ENCODE measurements at regions not wholly inside any gene's neighbourhood (a gene's known extent, or its start where the extent isn't known, plus 50 kb on each side); places are given as distances from the start of the nearest gene placed in this dataset.

DNA sequence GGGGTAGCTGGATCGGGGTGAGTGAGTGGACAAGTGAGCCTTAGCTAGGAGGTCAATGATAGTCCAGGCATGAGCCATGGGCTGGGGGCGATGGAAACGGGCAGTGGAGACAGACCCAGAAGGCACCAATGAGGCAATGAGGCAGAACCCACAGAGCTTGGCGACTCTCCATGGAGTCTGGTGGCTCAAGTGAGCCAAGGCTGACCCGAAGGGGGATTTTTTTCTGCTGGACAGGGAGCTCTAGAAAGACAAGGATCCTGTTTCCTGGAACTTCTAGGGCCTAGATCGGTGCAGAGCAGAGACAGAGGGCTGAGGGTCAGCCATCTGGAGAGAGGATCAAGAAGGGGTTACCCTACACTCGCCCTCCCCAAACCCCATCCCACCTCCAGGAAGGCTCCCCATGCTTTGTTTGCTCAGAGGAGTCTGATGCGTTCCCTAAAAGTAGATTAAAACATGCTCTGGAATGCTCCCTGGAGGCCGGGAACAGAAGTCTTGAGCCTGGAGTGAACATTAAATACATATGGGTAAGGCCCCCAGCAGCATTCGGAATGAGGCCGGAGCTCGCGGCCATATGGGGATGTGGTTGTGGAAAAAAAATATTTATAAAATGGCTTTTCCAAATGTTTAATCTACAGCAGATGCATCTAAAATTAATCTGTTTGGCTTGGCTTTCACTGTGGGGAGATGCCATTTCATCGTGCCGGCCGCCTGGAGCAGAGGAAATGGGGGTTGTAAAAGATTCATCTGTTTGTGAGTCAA, 237.8 kb upstream of the PMEPA1 start:
- Histone ChIP-seq H3K36me3 (ENCODE audit: control insufficient read depth in 4 of 4, insufficient read depth in 4 of 4, low read length in 3 of 4) (no peaks in the 10 kb centered on the region), H3K4me1 (ENCODE audit: control extremely low read depth in 1 of 4, control insufficient read depth in 4 of 4, insufficient read depth in 4 of 4, low read length in 3 of 4) (no peaks in the 10 kb centered on the region), H3K27ac (ENCODE audit: insufficient read depth in 1 of 2, low read depth in 1 of 2, low read length in 2 of 2, poor library complexity in 1 of 2, severe bottlenecking in 2 of 2) (no peak overlapping the region), H3K9me3 (ENCODE audit: control extremely low read depth in 1 of 5, control insufficient read depth in 4 of 5, insufficient read depth in 2 of 5, low read depth in 1 of 5, low read length in 4 of 5) (peaks cover 0 to 4% (median 0%) of the 10 kb centered on the region in 5 experiments), H3K4me3 (ENCODE audit: control insufficient read depth in 1 of 7, extremely low read depth in 1 of 7, insufficient read depth in 4 of 7, low read depth in 2 of 7, low read length in 6 of 7) (no peak overlapping the region), H3K27me3 (replicated peaks in 2 of 5; ENCODE audit: control insufficient read depth in 4 of 5, insufficient read depth in 5 of 5, low read length in 4 of 5) (peaks cover 0 to under 1% (median 0%) of the 10 kb centered on the region in 5 experiments)
- ChIA-PET CTCF (no interaction called here), POLR2A (no interaction called here)
- WGBS (ENCODE audit: insufficient coverage) = 94% methylated on average over 10 of the region's 16 CpGs
- no peak for DNase-seq

DNA sequence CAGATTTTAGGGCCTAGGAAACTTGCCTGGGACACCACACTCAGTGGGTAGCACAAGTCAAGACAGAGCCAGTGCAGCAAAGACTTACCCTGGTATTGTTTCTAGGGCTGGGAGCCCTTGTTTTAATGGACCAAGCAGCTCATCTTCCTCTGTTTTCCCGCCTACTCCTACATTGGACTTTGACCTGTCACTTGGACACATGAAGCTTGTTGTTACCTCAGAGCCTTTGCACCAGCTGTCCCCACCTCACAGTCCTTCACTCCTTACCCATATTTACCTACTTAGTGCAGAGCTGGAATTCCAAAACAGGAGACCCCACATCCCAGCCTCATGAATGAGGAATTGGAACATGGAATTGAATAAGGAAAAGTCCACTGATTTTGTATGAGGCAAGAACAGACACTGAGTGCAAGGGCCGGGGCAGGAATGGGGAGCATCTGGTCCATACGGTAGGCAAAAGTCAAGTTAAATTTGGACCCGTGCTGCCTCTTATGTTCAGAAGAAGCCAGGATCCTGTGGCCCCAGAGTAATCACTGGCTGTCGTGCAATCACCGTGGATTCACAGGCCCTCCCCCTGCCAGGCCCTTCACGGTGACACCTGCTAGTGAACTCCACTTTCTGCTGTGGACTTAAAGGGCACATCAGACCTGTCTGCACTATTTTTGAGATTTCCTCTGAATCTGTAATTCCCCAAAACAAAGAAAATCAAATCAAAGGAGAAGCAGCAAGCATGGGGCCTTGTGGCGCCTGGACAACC, 236.9 kb upstream of the PMEPA1 start:
- no peak for DNase-seq
- POLR2A ChIA-PET = no interaction called here
- H3K36me3 ChIP-seq (ENCODE audit: control insufficient read depth in 4 of 4, insufficient read depth in 4 of 4, low read length in 3 of 4) = no peaks in the 10 kb centered on the region
- no peak overlapping the region for H3K27ac ChIP-seq (ENCODE audit: insufficient read depth in 1 of 2, low read depth in 1 of 2, low read length in 2 of 2, poor library complexity in 1 of 2, severe bottlenecking in 2 of 2)
- no peaks in the 10 kb centered on the region for H3K4me1 ChIP-seq (ENCODE audit: control extremely low read depth in 1 of 4, control insufficient read depth in 4 of 4, insufficient read depth in 4 of 4, low read length in 3 of 4)
- H3K9me3 ChIP-seq (ENCODE audit: control extremely low read depth in 1 of 5, control insufficient read depth in 4 of 5, insufficient read depth in 2 of 5, low read depth in 1 of 5, low read length in 4 of 5) = peaks cover 0 to 4% (median 0%) of the 10 kb centered on the region in 5 experiments
- CTCF ChIA-PET = interaction anchor here (0.5 kb wide), 1 partner anchor 261 kb away, joined by 3 read pairs; no protein-coding TSS in a partner anchor
- WGBS (ENCODE audit: insufficient coverage) = 97% methylated on average over 8 of the region's 8 CpGs
- no peak overlapping the region for H3K4me3 ChIP-seq (ENCODE audit: control insufficient read depth in 1 of 7, extremely low read depth in 1 of 7, insufficient read depth in 4 of 7, low read depth in 2 of 7, low read length in 6 of 7)
- peaks cover 0 to 2% (median 0%) of the 10 kb centered on the region in 5 experiments for H3K27me3 ChIP-seq (replicated peaks in 2 of 5; ENCODE audit: control insufficient read depth in 4 of 5, insufficient read depth in 5 of 5, low read length in 4 of 5)

DNA sequence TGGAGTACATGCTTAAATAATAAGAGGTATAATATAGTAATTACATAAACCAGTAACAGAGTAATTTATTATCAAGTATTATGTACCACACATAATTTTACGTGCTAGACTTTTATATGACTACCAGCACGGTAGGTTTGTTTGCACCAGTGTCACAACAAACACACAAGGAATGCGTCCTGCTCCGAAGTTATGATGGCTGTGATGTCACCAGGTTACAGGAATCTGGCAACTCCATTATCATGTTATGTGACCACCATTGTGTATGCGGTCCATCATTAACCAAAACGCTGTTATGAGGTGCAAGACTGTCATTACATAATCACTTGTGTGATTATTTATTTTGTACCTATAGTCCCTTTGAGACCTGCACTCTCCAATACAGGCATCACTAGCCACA, 235.2 kb upstream of the PMEPA1 start:
- Histone ChIP-seq H3K27me3 (replicated peaks in 2 of 5; ENCODE audit: control insufficient read depth in 4 of 5, insufficient read depth in 5 of 5, low read length in 4 of 5) (peaks cover 0 to 2% (median 0%) of the 10 kb centered on the region in 5 experiments), H3K4me1 (ENCODE audit: control extremely low read depth in 1 of 4, control insufficient read depth in 4 of 4, insufficient read depth in 4 of 4, low read length in 3 of 4) (no peaks in the 10 kb centered on the region), H3K36me3 (ENCODE audit: control insufficient read depth in 4 of 4, insufficient read depth in 4 of 4, low read length in 3 of 4) (no peaks in the 10 kb centered on the region), H3K9me3 (ENCODE audit: control extremely low read depth in 1 of 5, control insufficient read depth in 4 of 5, insufficient read depth in 2 of 5, low read depth in 1 of 5, low read length in 4 of 5) (peaks cover 0 to 4% (median 0%) of the 10 kb centered on the region in 5 experiments), H3K4me3 (ENCODE audit: control insufficient read depth in 1 of 7, extremely low read depth in 1 of 7, insufficient read depth in 4 of 7, low read depth in 2 of 7, low read length in 6 of 7) (no peak overlapping the region), H3K27ac (ENCODE audit: insufficient read depth in 1 of 2, low read depth in 1 of 2, low read length in 2 of 2, poor library complexity in 1 of 2, severe bottlenecking in 2 of 2) (no peak overlapping the region)
- ChIA-PET CTCF (interaction anchor here (0.6 kb wide), 1 partner anchor 38 kb away, joined by 4 read pairs; no protein-coding TSS in a partner anchor), POLR2A (no interaction called here)
- WGBS (ENCODE audit: insufficient coverage) = 100% methylated on average over 5 of the region's 6 CpGs
- DNase-seq = no peak

DNA sequence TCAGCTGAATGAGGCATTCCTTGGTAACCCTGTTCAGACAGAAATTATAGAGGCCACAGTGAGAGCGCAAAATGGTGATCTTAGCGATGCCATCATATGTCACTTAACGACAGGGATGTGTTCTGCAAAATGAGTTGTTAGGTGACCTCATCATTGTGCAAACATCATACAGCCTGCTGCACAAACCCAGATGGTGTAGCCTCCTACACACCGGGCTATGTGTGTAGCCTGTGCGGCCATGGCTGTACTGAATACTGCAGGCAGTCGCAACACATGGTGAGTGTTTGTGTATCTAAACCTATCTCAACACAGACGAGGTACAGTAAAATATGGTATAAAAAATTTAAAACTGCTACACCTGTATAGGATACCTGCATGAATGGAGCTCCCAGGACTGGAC, 234.1 kb upstream of the PMEPA1 start:
- no peak for DNase-seq
- H3K27me3 ChIP-seq (replicated peaks in 2 of 5; ENCODE audit: control insufficient read depth in 4 of 5, insufficient read depth in 5 of 5, low read length in 4 of 5) = peaks cover 0 to 2% (median 0%) of the 10 kb centered on the region in 5 experiments
- H3K36me3 ChIP-seq (ENCODE audit: control insufficient read depth in 4 of 4, insufficient read depth in 4 of 4, low read length in 3 of 4) = no peaks in the 10 kb centered on the region
- ChIA-PET POLR2A (interaction anchor here (0.5 kb wide), 1 partner anchor 1896 kb away, joined by 4 read pairs; no protein-coding TSS in a partner anchor), CTCF (no interaction called here)
- no peak overlapping the region for H3K4me3 ChIP-seq (ENCODE audit: control insufficient read depth in 1 of 7, extremely low read depth in 1 of 7, insufficient read depth in 4 of 7, low read depth in 2 of 7, low read length in 6 of 7)
- 93% methylated on average over 3 of the region's 7 CpGs for whole genome bisulfite sequencing (ENCODE audit: insufficient coverage)
- no peaks in the 10 kb centered on the region for H3K4me1 ChIP-seq (ENCODE audit: control extremely low read depth in 1 of 4, control insufficient read depth in 4 of 4, insufficient read depth in 4 of 4, low read length in 3 of 4)
- H3K9me3 ChIP-seq (ENCODE audit: control extremely low read depth in 1 of 5, control insufficient read depth in 4 of 5, insufficient read depth in 2 of 5, low read depth in 1 of 5, low read length in 4 of 5) = peaks cover 0 to 4% (median 0%) of the 10 kb centered on the region in 5 experiments
- no peak overlapping the region for H3K27ac ChIP-seq (ENCODE audit: insufficient read depth in 1 of 2, low read depth in 1 of 2, low read length in 2 of 2, poor library complexity in 1 of 2, severe bottlenecking in 2 of 2)

- Histone ChIP-seq H3K4me3 (ENCODE audit: control insufficient read depth in 1 of 7, extremely low read depth in 1 of 7, insufficient read depth in 4 of 7, low read depth in 2 of 7, low read length in 6 of 7) (no peak overlapping the region), H3K4me1 (ENCODE audit: control extremely low read depth in 1 of 4, control insufficient read depth in 4 of 4, insufficient read depth in 4 of 4, low read length in 3 of 4) (no peaks in the 10 kb centered on the region), H3K27ac (ENCODE audit: insufficient read depth in 1 of 2, low read depth in 1 of 2, low read length in 2 of 2, poor library complexity in 1 of 2, severe bottlenecking in 2 of 2) (no peak overlapping the region), H3K27me3 (replicated peaks in 2 of 5; ENCODE audit: control insufficient read depth in 4 of 5, insufficient read depth in 5 of 5, low read length in 4 of 5) (peaks cover 0 to 2% (median 0%) of the 10 kb centered on the region in 5 experiments), H3K36me3 (ENCODE audit: control insufficient read depth in 4 of 4, insufficient read depth in 4 of 4, low read length in 3 of 4) (no peaks in the 10 kb centered on the region), H3K9me3 (ENCODE audit: control extremely low read depth in 1 of 5, control insufficient read depth in 4 of 5, insufficient read depth in 2 of 5, low read depth in 1 of 5, low read length in 4 of 5) (peaks cover 0 to 4% (median 0%) of the 10 kb centered on the region in 5 experiments)
- ChIA-PET POLR2A (no interaction called here), CTCF (no interaction called here)
- DNase-seq = no peak
- 88% methylated on average over 9 of the region's 9 CpGs for WGBS (ENCODE audit: insufficient coverage)
Observed at GRCh38 chr20:57943291-57943690, 233.5 kb upstream of the PMEPA1 start.

DNA sequence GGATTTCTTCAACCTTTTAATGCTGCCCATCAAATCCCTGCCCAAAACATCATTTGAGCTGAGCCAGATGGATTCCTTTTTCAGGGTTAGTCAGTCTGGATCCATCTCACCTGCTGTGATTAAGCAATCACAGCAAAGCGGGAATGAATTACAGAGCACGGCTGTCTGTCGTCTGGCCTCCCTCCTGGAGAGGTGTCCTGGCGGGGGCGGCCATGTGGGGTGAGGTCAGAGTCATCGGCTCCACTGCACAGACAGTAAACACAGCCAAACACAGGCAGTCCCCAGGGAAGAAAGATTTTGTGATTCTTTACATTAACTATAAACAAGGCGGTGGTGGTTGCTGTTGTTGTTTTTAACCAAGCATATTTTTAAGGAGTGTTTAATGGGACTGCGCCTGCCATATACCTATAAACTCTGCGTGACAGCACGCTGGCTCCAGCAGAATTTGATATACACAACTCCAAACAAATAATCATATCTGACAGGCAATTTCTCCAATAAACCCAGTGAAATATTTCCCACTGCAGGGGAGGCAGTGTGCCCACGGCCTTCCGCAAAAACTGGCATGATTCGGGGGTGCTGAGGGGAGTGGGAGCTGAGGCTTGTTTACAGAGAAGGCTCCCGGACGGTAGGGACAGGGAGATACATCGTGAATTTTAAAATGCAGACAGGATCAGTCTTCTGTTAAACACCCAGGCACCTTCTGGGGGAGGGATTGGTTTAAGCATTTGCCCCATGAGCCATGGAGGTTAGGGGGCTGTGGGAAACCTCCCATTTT, 232.0 kb upstream of the PMEPA1 start:
- peaks cover 0 to 2% (median 0%) of the 10 kb centered on the region in 5 experiments for H3K27me3 ChIP-seq (replicated peaks in 2 of 5; ENCODE audit: control insufficient read depth in 4 of 5, insufficient read depth in 5 of 5, low read length in 4 of 5)
- no peak overlapping the region for H3K27ac ChIP-seq (ENCODE audit: insufficient read depth in 1 of 2, low read depth in 1 of 2, low read length in 2 of 2, poor library complexity in 1 of 2, severe bottlenecking in 2 of 2)
- H3K9me3 ChIP-seq (ENCODE audit: control extremely low read depth in 1 of 5, control insufficient read depth in 4 of 5, insufficient read depth in 2 of 5, low read depth in 1 of 5, low read length in 4 of 5) = peaks cover 0 to 4% (median 0%) of the 10 kb centered on the region in 5 experiments
- CTCF ChIA-PET = interaction anchor here (1.1 kb wide), 1 partner anchor 9 kb away, joined by 3 read pairs; no protein-coding TSS in a partner anchor
- WGBS (ENCODE audit: insufficient coverage) = 94% methylated on average over 9 of the region's 16 CpGs
- no peaks in the 10 kb centered on the region for H3K36me3 ChIP-seq (ENCODE audit: control insufficient read depth in 4 of 4, insufficient read depth in 4 of 4, low read length in 3 of 4)
- no peak for DNase-seq
- H3K4me3 ChIP-seq (ENCODE audit: control insufficient read depth in 1 of 7, extremely low read depth in 1 of 7, insufficient read depth in 4 of 7, low read depth in 2 of 7, low read length in 6 of 7) = no peak overlapping the region
- no peaks in the 10 kb centered on the region for H3K4me1 ChIP-seq (ENCODE audit: control extremely low read depth in 1 of 4, control insufficient read depth in 4 of 4, insufficient read depth in 4 of 4, low read length in 3 of 4)
- POLR2A ChIA-PET = no interaction called here

All from common myeloid progenitor, CD34-positive (primary cell).